IMR-90 (cell line): ENCODE measurements at regions not wholly inside any gene's neighbourhood (a gene's known extent, or its start where the extent isn't known, plus 50 kb on each side); places are given as distances from the start of the nearest gene placed in this dataset.

ENCODE experiments used
- ATAC-seq: fragments of 200-7000 bp; cut with Tn5 transposase; 2 replicates; pipeline ENCODE4 v1.9.1; 2020; ENCODE audit warnings: low read depth, mild to moderate bottlenecking, moderate library complexity
- BruUV-seq: library from RNA; stranded (reverse); fragments of 400-500 nt; replicated peaks from 2 replicates; lab custom pipeline; 2021; lab: Mats Ljungman, UMichigan
- CTCF ChIA-PET: fragments of 300-600 bp; formaldehyde crosslinking; extraction: SDS; loops from one replicate; lab custom pipeline; 2021; ENCODE audit warnings: antibody characterized with exemption; lab: Yijun Ruan, JAX
- POLR2A ChIA-PET: fragments of 300-600 bp; sonication (Branson Sonifier 250); formaldehyde crosslinking; loops from one replicate; lab custom pipeline; 2022; ENCODE audit warnings: antibody characterized with exemption; ENCODE audit not compliant: unreplicated experiment; lab: Charles Lee
- DNase-seq: peaks from one replicate; pipeline ENCODE4 v3.0.0; 2013
- H2AFZ ChIP-seq: replicated peaks from 2 replicates; pipeline ENCODE3; 2013; ENCODE audit warnings: low read length, mild to moderate bottlenecking; ENCODE audit not compliant: poor library complexity
- H2AK5ac ChIP-seq: 2 replicates; pipeline ENCODE4 v1.6.1; 2013; ENCODE audit warnings: low read depth, low read length, inconsistent platforms
- H2AK9ac ChIP-seq: replicated peaks from 2 replicates; pipeline ENCODE3; 2013; ENCODE audit warnings: mild to moderate bottlenecking, low read depth, low read length, moderate library complexity; ENCODE audit not compliant: poor library complexity
- H2BK120ac ChIP-seq: 2 replicates; pipeline ENCODE4 v1.6.1; 2013; ENCODE audit warnings: low read depth, low read length, inconsistent platforms
- H2BK15ac ChIP-seq: 3 replicates; pipeline ENCODE4 v1.6.1; 2013; ENCODE audit warnings: low read depth, low read length, inconsistent platforms
- H2BK20ac ChIP-seq: 2 replicates; pipeline ENCODE4 v1.6.1; 2013; ENCODE audit warnings: low read depth, mild to moderate bottlenecking, inconsistent platforms, low read length, moderate library complexity
- H2BK5ac ChIP-seq: 2 replicates; pipeline ENCODE4 v1.6.1; 2013; ENCODE audit warnings: mild to moderate bottlenecking, low read depth, low read length, inconsistent platforms; ENCODE audit not compliant: poor library complexity, severe bottlenecking
- H3K14ac ChIP-seq: replicated peaks from 2 replicates; pipeline ENCODE4 v1.6.1; 2013; ENCODE audit warnings: low read depth, low read length, inconsistent platforms
- H3K18ac ChIP-seq: 2 replicates; pipeline ENCODE4 v1.6.1; 2013; ENCODE audit warnings: low read depth, low read length, control low read depth
- H3K23ac ChIP-seq: 2 replicates; pipeline ENCODE4 v1.6.1; 2013; ENCODE audit warnings: low read depth, low read length, inconsistent platforms
- H3K27ac ChIP-seq: 2 replicates; pipeline ENCODE4 v1.5.1; 2013; ENCODE audit warnings: mild to moderate bottlenecking, control low read depth, low read length; ENCODE audit not compliant: insufficient read depth
- H3K27me3 ChIP-seq: 2 replicates; pipeline ENCODE4 v1.6.1; 2013; ENCODE audit warnings: low read length; ENCODE audit not compliant: control insufficient read depth, insufficient read depth
- H3K36me3 ChIP-seq: 2 replicates; pipeline ENCODE4 v1.6.1; 2013; ENCODE audit warnings: low read length, mixed read lengths; ENCODE audit not compliant: control insufficient read depth, insufficient read depth
- H3K4ac ChIP-seq: 2 replicates; pipeline ENCODE4 v1.6.1; 2013; ENCODE audit warnings: low read depth, low read length, inconsistent platforms
- H3K4me1 ChIP-seq: 2 replicates; pipeline ENCODE4 v1.6.1; 2013; ENCODE audit warnings: low read length, mixed read lengths; ENCODE audit not compliant: control insufficient read depth, insufficient read depth
- H3K4me2 ChIP-seq: 2 replicates; pipeline ENCODE4 v1.6.1; 2013; ENCODE audit warnings: low read depth, mild to moderate bottlenecking, control low read depth, low read length, moderate library complexity
- H3K4me3 ChIP-seq: 2 replicates; pipeline ENCODE4 v1.5.1; 2013; ENCODE audit warnings: low read depth, mild to moderate bottlenecking, control low read depth, low read length, moderate library complexity; ENCODE audit not compliant: insufficient read depth
- H3K56ac ChIP-seq: 2 replicates; pipeline ENCODE4 v1.6.1; 2013; ENCODE audit warnings: low read length, inconsistent platforms; ENCODE audit not compliant: insufficient read depth; ENCODE audit errors: extremely low read depth
- H3K79me1 ChIP-seq, 2 experiments: 2 replicates each; pipeline ENCODE4 v1.6.1; 2013; ENCODE audit warnings: low read length in 2 of 2, inconsistent platforms in 1 of 2, low read depth in 1 of 2
- H3K9ac ChIP-seq: 2 replicates; pipeline ENCODE4 v1.6.1; 2013; ENCODE audit warnings: low read depth, low read length, control low read depth
- H3K9me1 ChIP-seq: 2 replicates; pipeline ENCODE4 v1.6.1; 2013; ENCODE audit warnings: low read length, inconsistent platforms; ENCODE audit not compliant: insufficient read depth
- H3K9me3 ChIP-seq: 2 replicates; pipeline ENCODE4 v1.6.1; 2013; ENCODE audit warnings: low read length; ENCODE audit not compliant: control insufficient read depth, insufficient read depth
- H4K20me1 ChIP-seq: 2 replicates; pipeline ENCODE4 v1.6.1; 2013; ENCODE audit warnings: low read length, inconsistent platforms; ENCODE audit not compliant: insufficient read depth
- H4K5ac ChIP-seq: 2 replicates; pipeline ENCODE4 v1.6.1; 2013; ENCODE audit warnings: mild to moderate bottlenecking, low read depth, low read length, control low read depth
- H4K8ac ChIP-seq, 2 experiments: 2 replicates each; pipeline ENCODE4 v1.6.1; 2013; ENCODE audit warnings: low read depth in 2 of 2, low read length in 2 of 2, control low read depth in 1 of 2, inconsistent platforms in 1 of 2
- H4K91ac ChIP-seq: 2 replicates; pipeline ENCODE4 v1.6.1; 2013; ENCODE audit warnings: low read depth, low read length, inconsistent platforms; ENCODE audit not compliant: insufficient read depth
- BHLHE40 ChIP-seq: fragments of 150-350 bp; IDR thresholded peaks from 2 replicates; pipeline ENCODE4 v1.6.1; 2016; ENCODE audit warnings: mild to moderate bottlenecking, low read depth, low read length
- CEBPB ChIP-seq: IDR thresholded peaks from 2 replicates; pipeline ENCODE4 v1.6.1; 2012; ENCODE audit warnings: low read depth, low read length, improper control_type of control experiment
- CHD1 ChIP-seq: IDR thresholded peaks from 2 replicates; pipeline ENCODE4 v1.6.1; 2012; ENCODE audit warnings: low read depth, low read length, improper control_type of control experiment
- CTCF ChIP-seq: conservative IDR thresholded peaks from 2 replicates; pipeline ENCODE4 v1.5.1; 2012; ENCODE audit warnings: mild to moderate bottlenecking, low read depth, low read length, improper control_type of control experiment
- MAFK ChIP-seq: IDR thresholded peaks from 2 replicates; pipeline ENCODE4 v1.6.1; 2012; ENCODE audit warnings: low read depth, low read length, improper control_type of control experiment
- MAZ ChIP-seq: IDR thresholded peaks from 2 replicates; pipeline ENCODE4 v1.6.1; 2012; ENCODE audit warnings: low read depth, mild to moderate bottlenecking, low read length, improper control_type of control experiment, moderate library complexity, borderline replicate concordance
- MXI1 ChIP-seq: IDR thresholded peaks from 2 replicates; pipeline ENCODE4 v1.6.1; 2012; ENCODE audit warnings: low read depth, mild to moderate bottlenecking, low read length, moderate library complexity, borderline replicate concordance
- NFE2L2 ChIP-seq: fragments of 150-350 bp; IDR thresholded peaks from 2 replicates; pipeline ENCODE4 v1.6.1; 2016; ENCODE audit warnings: low read depth, mild to moderate bottlenecking, low read length
- RAD21 ChIP-seq: IDR thresholded peaks from 2 replicates; pipeline ENCODE4 v1.6.1; 2012; ENCODE audit warnings: low read length, improper control_type of control experiment
- RCOR1 ChIP-seq: IDR thresholded peaks from 2 replicates; pipeline ENCODE4 v1.6.1; 2012; ENCODE audit warnings: mild to moderate bottlenecking, low read length, improper control_type of control experiment; ENCODE audit not compliant: insufficient replicate concordance
- RFX5 ChIP-seq: IDR thresholded peaks from 2 replicates; pipeline ENCODE4 v1.8.0; 2012; ENCODE audit warnings: low read depth, mild to moderate bottlenecking, low read length, moderate library complexity
- USF2 ChIP-seq: fragments of 150-350 bp; IDR thresholded peaks from 2 replicates; pipeline ENCODE4 v1.6.1; 2017; ENCODE audit warnings: mild to moderate bottlenecking, antibody characterized with exemption, low read length, low read depth
- dilution Hi-C: fragments of 300-500 bp; cut with HindIII; formaldehyde crosslinking; loops from one replicate; pipeline ENCODE4 v1.14.3; 2018; ENCODE audit warnings: low sequenced_read_pairs; ENCODE audit not compliant: unreplicated experiment
- in situ Hi-C: fragments of 300-500 bp; cut with MboI; formaldehyde crosslinking; loops from 3 replicates; pipeline ENCODE4 v1.14.3; 2019; ENCODE audit warnings: low sequenced_read_pairs, inconsistent platforms, mixed read lengths
- intact Hi-C: fragments of 100-400 bp; cut with micrococcal nuclease; formaldehyde crosslinking; loops from 2 replicates; pipeline ENCODE4 v1.10.0; 2022

GRCh38 chr17:77730376-77730775, 228.1 kb upstream of the TNRC6C start:
- peaks cover 5% of the 10 kb centered on the region; the same call in 1 of the 2 replicates for H3K4me1 ChIP-seq
- H4K91ac ChIP-seq = no peak overlapping the region
- TF ChIP-seq CTCF (no peak), CHD1 (no peak), RFX5 (no peak), NFE2L2 (no peak), RAD21 (no peak), RCOR1 (no peak), MAZ (no peak), BHLHE40 (no peak), MAFK (no peak), USF2 (no peak), MXI1 (no peak), CEBPB (no peak)
- intact Hi-C loops = loop anchor here (10.0 kb wide), 1 partner anchor 284 kb away; no protein-coding TSS in a partner anchor
- H2AK9ac ChIP-seq = no peak overlapping the region
- H2BK5ac ChIP-seq = no peak overlapping the region
- H3K14ac ChIP-seq = no peak overlapping the region
- no peak overlapping the region for H3K18ac ChIP-seq
- H3K79me1 ChIP-seq = no peaks in the 10 kb centered on the region
- no peak overlapping the region for H3K4me2 ChIP-seq
- dilution Hi-C loops = no loop called here
- no peak overlapping the region for H4K5ac ChIP-seq
- no peak overlapping the region for H4K8ac ChIP-seq
- H3K23ac ChIP-seq = no peak overlapping the region
- H3K4ac ChIP-seq = no peak overlapping the region
- H2BK15ac ChIP-seq = no peak overlapping the region
- H2BK20ac ChIP-seq = no peak overlapping the region
- no TSS peak for BruUV-seq
- H2AK5ac ChIP-seq = no peak overlapping the region
- no peak overlapping the region for H3K56ac ChIP-seq
- no peak overlapping the region for H2BK120ac ChIP-seq
- DNase-seq = no peak
- CTCF ChIA-PET = no interaction called here
- no peak overlapping the region for H2AFZ ChIP-seq
- no peaks in the 10 kb centered on the region for H4K20me1 ChIP-seq
- no peaks in the 10 kb centered on the region for H3K36me3 ChIP-seq
- H3K4me3 ChIP-seq = no peak overlapping the region
- H3K9me3 ChIP-seq = peaks cover 2% of the 10 kb centered on the region; the same call in 1 of the 2 replicates
- H3K9ac ChIP-seq = no peak overlapping the region
- in situ Hi-C loops = no loop called here
- ATAC-seq = no peak
- H3K27me3 ChIP-seq = peaks cover 20% of the 10 kb centered on the region
- no peaks in the 10 kb centered on the region for H3K9me1 ChIP-seq
- H3K27ac ChIP-seq = no peak overlapping the region
- POLR2A ChIA-PET = no interaction called here
